Loucy (cell line): ENCODE measurements at regions not wholly inside any gene's neighbourhood (a gene's known extent, or its start where the extent isn't known, plus 50 kb on each side); places are given as distances from the start of the nearest gene placed in this dataset.

Experiments
- CTCF ChIP-seq: fragments of 200-600 bp; sonication (generic); conservative IDR thresholded peaks from 2 replicates; pipeline ENCODE4 v1.5.1; 2014; ENCODE audit warnings: mild to moderate bottlenecking, antibody characterized with exemption, low read length
- EZH2phosphoT487 ChIP-seq: fragments of 200-600 bp; IDR thresholded peaks from 2 replicates; pipeline ENCODE4 v1.6.1; 2018; ENCODE audit warnings: antibody characterized with exemption, mild to moderate bottlenecking, moderate library complexity, borderline replicate concordance

GRCh38 chr4:62250100-62250499, 1050.0 kb downstream of the ADGRL3 start:
- TF ChIP-seq CTCF (no peak), EZH2phosphoT487 (no peak)
